ENCODE measurements at regions not wholly inside any gene's neighbourhood (a gene's known extent, or its start where the extent isn't known, plus 50 kb on each side); places are given as distances from the start of the nearest gene placed in this dataset.

DNA sequence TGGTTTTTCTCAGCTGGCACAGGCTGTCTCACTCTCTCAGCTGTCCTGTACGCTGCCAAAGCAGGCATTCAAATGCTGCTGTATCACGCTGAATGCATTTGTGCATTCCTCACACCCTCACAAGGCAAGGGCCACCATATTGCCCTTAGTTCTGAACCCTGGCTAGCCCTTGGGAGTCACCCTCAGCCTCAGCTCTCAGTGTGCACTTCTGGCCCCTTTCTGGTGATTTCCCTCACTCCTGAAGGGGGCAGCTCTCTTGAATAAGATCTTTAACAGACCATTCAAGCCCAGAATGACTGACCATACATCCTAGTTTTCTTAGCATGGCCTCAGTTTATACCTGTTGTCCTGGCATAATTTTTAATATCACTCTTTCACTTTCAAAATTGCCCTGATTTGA is 84.3 kb downstream of the HTR1A start:
- no peak overlapping the region for H3K27ac Mint-ChIP-seq
- 49% methylated on average over 2 of the region's 2 CpGs for WGBS (ENCODE audit: insufficient coverage)
- H2AFZ ChIP-seq (ENCODE audit: insufficient read depth, low read depth, low read length, poor library complexity, severe bottlenecking): no peak overlapping the region
- no peaks in the 10 kb centered on the region for H3K79me2 ChIP-seq (ENCODE audit: insufficient read depth, low read length)
- H3K4me1 Mint-ChIP-seq: no peaks in the 10 kb centered on the region
- peaks cover 0 to 8% (median 5%) of the 10 kb centered on the region in 7 donors for H3K9me3 Mint-ChIP-seq
- no peak for DNase-seq
- H3K27ac ChIP-seq (ENCODE audit: low read depth in 1 of 2, low read length in 2 of 2): no peak overlapping the region
- no peaks in the 10 kb centered on the region for H3K27me3 ChIP-seq (ENCODE audit: control insufficient read depth in 2 of 2, insufficient read depth in 2 of 2, low read length in 2 of 2)
- no peak overlapping the region for H3K9ac ChIP-seq (ENCODE audit: insufficient read depth, low read length, poor library complexity, severe bottlenecking)
- no peaks in the 10 kb centered on the region for H4K20me1 ChIP-seq (ENCODE audit: insufficient read depth, low read length)
- TF ChIP-seq CTCF (IDR thresholded peaks at IDR 0.05): no peak
- no peak overlapping the region for H3K4me3 Mint-ChIP-seq
- H3K27me3 Mint-ChIP-seq (ENCODE audit: low read depth in 3 of 3): no peaks in the 10 kb centered on the region
- intact Hi-C loops (cut with micrococcal nuclease): no loop called here
- no peak overlapping the region for H3K4me2 ChIP-seq (replicated peaks; ENCODE audit: extremely low read depth, low read length, poor library complexity, severe bottlenecking)
- H3K36me3 ChIP-seq (replicated peaks in 1 of 2; ENCODE audit: control insufficient read depth in 1 of 2, insufficient read depth in 2 of 2, low read length in 2 of 2): no peaks in the 10 kb centered on the region
- H3K4me1 ChIP-seq (ENCODE audit: control insufficient read depth in 1 of 2, insufficient read depth in 2 of 2, low read length in 2 of 2): no peaks in the 10 kb centered on the region
- H3K36me3 Mint-ChIP-seq: no peaks in the 10 kb centered on the region
- no peak overlapping the region for H3K4me3 ChIP-seq (replicated peaks in 1 of 3; ENCODE audit: low read depth in 2 of 3, low read length in 3 of 3)
- peaks cover 0 to 2% of the 10 kb centered on the region in 2 donors for H3K9me3 ChIP-seq (replicated peaks in 1 of 2; ENCODE audit: control insufficient read depth in 1 of 2, insufficient read depth in 1 of 2, low read length in 2 of 2)

- no peak overlapping the region for H3K4me3 Mint-ChIP-seq
- Histone ChIP-seq H3K9ac (ENCODE audit: insufficient read depth, low read length, poor library complexity, severe bottlenecking) (no peak overlapping the region), H3K4me3 (replicated peaks in 1 of 3; ENCODE audit: low read depth in 2 of 3, low read length in 3 of 3) (no peak overlapping the region), H3K79me2 (ENCODE audit: insufficient read depth, low read length) (no peaks in the 10 kb centered on the region), H3K9me3 (replicated peaks in 1 of 2; ENCODE audit: control insufficient read depth in 1 of 2, insufficient read depth in 1 of 2, low read length in 2 of 2) (peaks cover 10 to 30% of the 10 kb centered on the region in 2 donors), H3K36me3 (replicated peaks in 1 of 2; ENCODE audit: control insufficient read depth in 1 of 2, insufficient read depth in 2 of 2, low read length in 2 of 2) (no peaks in the 10 kb centered on the region), H4K20me1 (ENCODE audit: insufficient read depth, low read length) (no peaks in the 10 kb centered on the region), H3K27ac (ENCODE audit: low read depth in 1 of 2, low read length in 2 of 2) (no peak overlapping the region), H3K4me1 (ENCODE audit: control insufficient read depth in 1 of 2, insufficient read depth in 2 of 2, low read length in 2 of 2) (no peaks in the 10 kb centered on the region), H3K27me3 (ENCODE audit: control insufficient read depth in 2 of 2, insufficient read depth in 2 of 2, low read length in 2 of 2) (no peaks in the 10 kb centered on the region), H3K4me2 (replicated peaks; ENCODE audit: extremely low read depth, low read length, poor library complexity, severe bottlenecking) (no peak overlapping the region), H2AFZ (ENCODE audit: insufficient read depth, low read depth, low read length, poor library complexity, severe bottlenecking) (no peak overlapping the region)
- H3K27me3 Mint-ChIP-seq (ENCODE audit: low read depth in 3 of 3): no peaks in the 10 kb centered on the region
- no peak for DNase-seq
- no peak overlapping the region for H3K27ac Mint-ChIP-seq
- WGBS (ENCODE audit: insufficient coverage): no CpG with 5 or more reads among the region's 1 CpG
- H3K36me3 Mint-ChIP-seq: no peaks in the 10 kb centered on the region
- intact Hi-C loops (cut with micrococcal nuclease): no loop called here
- TF ChIP-seq CTCF (IDR thresholded peaks at IDR 0.05): no peak
- peaks cover 5 to 16% (median 14%) of the 10 kb centered on the region in 7 donors for H3K9me3 Mint-ChIP-seq
- no peaks in the 10 kb centered on the region for H3K4me1 Mint-ChIP-seq
These were observed 101.9 kb downstream of the HTR1A start for GRCh38 chr5:63860379-63860778.

Measured in CD14-positive monocyte (primary cell).